Kidney (tissue), 13 donors: ENCODE measurements at regions not wholly inside any gene's neighbourhood (a gene's known extent, or its start where the extent isn't known, plus 50 kb on each side); places are given as distances from the start of the nearest gene placed in this dataset.

Source experiments
- DNase-seq, 5 donors: peaks; one replicate each; pipeline ENCODE4 v3.0.0-alpha.2; 2013 to 2020
- FAIRE-seq: peaks from 2 replicates; lab custom pipeline; 2012; peaks lifted over from hg19 to GRCh38; lab: Jason Lieb, UNC
- H3K27ac ChIP-seq, 2 donors: one replicate each; pipeline ENCODE4 v1.7.0; 2013; ENCODE audit warnings: low read depth in 2 of 2, low read length in 2 of 2, inconsistent platforms in 1 of 2
- H3K27me3 ChIP-seq: one replicate; pipeline ENCODE4 v1.7.1; 2013; ENCODE audit warnings: low read length, inconsistent platforms; ENCODE audit not compliant: control insufficient read depth, insufficient read depth
- H3K36me3 ChIP-seq, 3 donors: one replicate each; pipeline versions ENCODE4 v1.7.0 to v1.7.1; 2013; ENCODE audit warnings: low read length in 3 of 3, control low read depth in 1 of 3, inconsistent platforms in 1 of 3; ENCODE audit not compliant: insufficient read depth in 3 of 3, control insufficient read depth in 2 of 3
- H3K4me1 ChIP-seq, 3 donors: one replicate each; pipeline versions ENCODE4 v1.7.0 to v1.7.1; 2013; ENCODE audit warnings: low read length in 3 of 3, inconsistent platforms in 1 of 3, low read depth in 1 of 3; ENCODE audit not compliant: control insufficient read depth in 2 of 3, insufficient read depth in 2 of 3
- H3K4me3 ChIP-seq, 3 donors: one replicate each; pipeline versions ENCODE4 v1.7.0 to v1.8.1; 2013; ENCODE audit warnings: low read length in 3 of 3, control low read depth in 1 of 3, inconsistent platforms in 1 of 3
- H3K9ac ChIP-seq, 3 donors: one replicate each; pipeline versions ENCODE4 v1.7.0 to v1.7.1; 2013; ENCODE audit warnings: low read length in 3 of 3, control low read depth in 1 of 3, inconsistent platforms in 1 of 3
- H3K9me3 ChIP-seq, 3 donors: one replicate each; pipeline versions ENCODE4 v1.7.0 to v1.7.1; 2013; ENCODE audit warnings: low read length in 3 of 3, control low read depth in 1 of 3, inconsistent platforms in 1 of 3; ENCODE audit not compliant: control insufficient read depth in 2 of 3, insufficient read depth in 1 of 3
- CTCF ChIP-seq: IDR thresholded peaks from 3 replicates; pipeline ENCODE4 v1.5.1; 2012; ENCODE audit warnings: mild to moderate bottlenecking, moderate library complexity, borderline replicate concordance; ENCODE audit not compliant: insufficient read depth; ENCODE audit errors: extremely low read depth
- intact Hi-C: fragments of 100-400 bp; cut with DNase I; formaldehyde crosslinking; loops from one replicate; pipeline ENCODE4 v1.11.1; 2022
- donor health status: control.
- donor health status: control.
- donor health status: control.
- donor health status: control.
- donor health status: control.
- donor health status: DM: yes; HTN: yes; CAD: no.
- donor health status: Normal renal cell carcinoma (clear cell type).

- no peak for TF ChIP-seq CTCF
- H3K27me3 ChIP-seq, result no peaks in the 10 kb centered on the region
- intact Hi-C loops, result no loop called here
- H3K9me3 ChIP-seq, result no peaks in the 10 kb centered on the region
- H3K4me1 ChIP-seq, result no peaks in the 10 kb centered on the region
- no peak overlapping the region for H3K9ac ChIP-seq
- no peaks in the 10 kb centered on the region for H3K36me3 ChIP-seq
- H3K27ac ChIP-seq, result no peak overlapping the region
- DNase-seq (no peak), FAIRE-seq (no peak)
- no peak overlapping the region for H3K4me3 ChIP-seq
These were observed 173.4 kb upstream of the CDH12 start for GRCh38 chr5:23026252-23027170.

DNA sequence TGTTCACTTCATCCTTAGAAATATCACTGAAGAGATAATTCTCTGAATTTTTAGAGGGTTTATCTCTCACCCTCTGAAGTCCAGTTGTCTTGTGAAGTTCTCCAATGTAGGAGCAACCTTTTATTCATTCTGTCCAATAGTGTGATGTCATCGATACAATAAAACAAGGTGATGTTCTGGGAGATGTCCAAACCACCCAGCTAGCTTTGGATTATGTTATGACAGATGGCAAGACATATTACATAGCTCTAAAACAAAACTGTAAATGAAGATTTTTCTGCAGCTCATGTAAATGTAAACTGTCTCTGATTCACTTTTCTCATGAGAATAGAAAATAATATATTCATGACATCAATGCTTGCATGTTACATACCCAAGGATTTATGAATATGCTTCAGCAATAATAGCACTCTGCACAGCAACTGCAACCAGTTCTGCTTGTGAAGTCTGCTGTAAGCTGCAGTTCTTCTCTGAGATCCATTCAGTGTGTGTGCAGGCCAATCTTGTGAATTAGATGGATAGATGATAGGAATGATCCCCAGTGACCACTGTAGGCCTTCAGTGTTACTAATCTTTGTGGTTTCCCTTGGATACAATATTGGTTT lies 172.6 kb upstream of the CDH12 start:
- TF ChIP-seq CTCF, result no peak
- Histone ChIP-seq H3K9ac (no peak overlapping the region), H3K9me3 (no peaks in the 10 kb centered on the region), H3K4me1 (no peaks in the 10 kb centered on the region), H3K4me3 (no peak overlapping the region), H3K36me3 (no peaks in the 10 kb centered on the region), H3K27me3 (no peaks in the 10 kb centered on the region), H3K27ac (no peak overlapping the region)
- intact Hi-C loops, result no loop called here
- FAIRE-seq (no peak), DNase-seq (no peak)

- no peak overlapping the region for H3K9ac ChIP-seq
- H3K27ac ChIP-seq, result no peak overlapping the region
- FAIRE-seq, result no peak
- no peaks in the 10 kb centered on the region for H3K4me1 ChIP-seq
- TF ChIP-seq CTCF, result no peak
- H3K4me3 ChIP-seq, result no peak overlapping the region
- no peaks in the 10 kb centered on the region for H3K9me3 ChIP-seq
- no peaks in the 10 kb centered on the region for H3K36me3 ChIP-seq
- DNase-seq, result no peak
- intact Hi-C loops, result no loop called here
- no peaks in the 10 kb centered on the region for H3K27me3 ChIP-seq
These were observed 171.3 kb upstream of the CDH12 start for GRCh38 chr5:23024470-23024869.
